ENCODE measurements at regions not wholly inside any gene's neighbourhood (a gene's known extent, or its start where the extent isn't known, plus 50 kb on each side); places are given as distances from the start of the nearest gene placed in this dataset.

DNA sequence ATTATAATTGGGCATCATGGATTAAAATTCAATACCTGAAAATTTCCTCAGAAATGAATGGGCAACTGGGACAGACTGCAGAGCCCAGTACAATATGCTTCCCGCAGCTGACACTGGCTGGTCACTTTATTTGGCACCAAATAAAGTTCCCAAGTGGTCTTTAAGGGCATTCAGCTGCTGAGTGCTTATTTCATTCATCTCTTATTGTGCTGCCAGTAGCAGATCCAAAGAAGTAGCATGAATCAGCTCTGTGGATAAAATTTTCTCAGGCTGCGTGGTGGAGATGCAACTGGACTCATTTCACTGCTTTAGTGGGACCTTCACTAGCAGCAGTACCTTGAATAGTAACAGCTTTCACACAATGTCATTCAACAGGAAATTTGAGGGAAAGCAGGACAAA is 226.3 kb upstream of the ADGRL2 start:
- Mint-ChIP-seq H3K27ac (ENCODE audit: unreplicated experiment) (no peak overlapping the region), H3K4me1 (ENCODE audit: low read depth, unreplicated experiment) (no peaks in the 10 kb centered on the region), H3K36me3 (ENCODE audit: insufficient read depth, unreplicated experiment) (no peaks in the 10 kb centered on the region), H3K27me3 (ENCODE audit: unreplicated experiment) (no peaks in the 10 kb centered on the region), H3K4me3 (ENCODE audit: low read depth, unreplicated experiment) (no peak overlapping the region), H3K9me3 (ENCODE audit: low read depth, unreplicated experiment) (no peaks in the 10 kb centered on the region)
- TF ChIP-seq CTCF (IDR thresholded peaks at IDR 0.05; ENCODE audit: unreplicated experiment), result no peak
- no TSS peak for BruUV-seq (replicated peaks)
- intact Hi-C loops (cut with micrococcal nuclease; ENCODE audit: unreplicated experiment), result no loop called here
- CTCF ChIA-PET, result no interaction called here
- DNase-seq, result no peak

GRCh38 chr1:81573458-81573857 is 227.3 kb upstream of the ADGRL2 start:
- intact Hi-C loops (cut with micrococcal nuclease; ENCODE audit: unreplicated experiment), result no loop called here
- H3K27ac Mint-ChIP-seq (ENCODE audit: unreplicated experiment), result no peak overlapping the region
- H3K9me3 Mint-ChIP-seq (ENCODE audit: low read depth, unreplicated experiment), result no peaks in the 10 kb centered on the region
- no peak overlapping the region for H3K4me3 Mint-ChIP-seq (ENCODE audit: low read depth, unreplicated experiment)
- no peak for DNase-seq
- no peaks in the 10 kb centered on the region for H3K4me1 Mint-ChIP-seq (ENCODE audit: low read depth, unreplicated experiment)
- no peak for TF ChIP-seq CTCF (IDR thresholded peaks at IDR 0.05; ENCODE audit: unreplicated experiment)
- CTCF ChIA-PET, result no interaction called here
- H3K27me3 Mint-ChIP-seq (ENCODE audit: unreplicated experiment), result no peaks in the 10 kb centered on the region
- no peaks in the 10 kb centered on the region for H3K36me3 Mint-ChIP-seq (ENCODE audit: insufficient read depth, unreplicated experiment)
- BruUV-seq (replicated peaks), result no TSS peak

DNA sequence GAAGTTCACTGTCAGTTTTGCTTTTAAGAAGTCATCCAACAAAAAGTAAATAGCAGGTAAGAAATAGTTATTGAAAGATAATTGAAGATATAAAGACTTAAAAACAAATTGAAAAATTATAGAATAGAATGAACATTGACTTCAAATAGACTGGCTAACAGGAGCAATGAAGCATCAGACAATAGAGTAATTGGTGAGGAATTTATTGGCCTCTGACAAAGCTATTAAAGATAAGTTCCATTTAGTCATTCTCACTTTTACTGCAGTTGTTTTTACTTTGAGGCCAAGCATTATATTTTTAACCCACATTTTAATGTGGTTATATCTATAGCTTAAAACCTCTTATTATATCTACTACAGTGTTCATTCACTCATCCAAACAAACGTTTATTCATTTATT is 228.8 kb upstream of the ADGRL2 start:
- Mint-ChIP-seq H3K4me3 (ENCODE audit: low read depth, unreplicated experiment) (no peak overlapping the region), H3K27me3 (ENCODE audit: unreplicated experiment) (no peaks in the 10 kb centered on the region), H3K4me1 (ENCODE audit: low read depth, unreplicated experiment) (no peaks in the 10 kb centered on the region), H3K9me3 (ENCODE audit: low read depth, unreplicated experiment) (no peaks in the 10 kb centered on the region), H3K36me3 (ENCODE audit: insufficient read depth, unreplicated experiment) (no peaks in the 10 kb centered on the region), H3K27ac (ENCODE audit: unreplicated experiment) (no peak overlapping the region)
- TF ChIP-seq CTCF (IDR thresholded peaks at IDR 0.05; ENCODE audit: unreplicated experiment), result no peak
- CTCF ChIA-PET, result no interaction called here
- no TSS peak for BruUV-seq (replicated peaks)
- no peak for DNase-seq
- intact Hi-C loops (cut with micrococcal nuclease; ENCODE audit: unreplicated experiment), result no loop called here

DNA sequence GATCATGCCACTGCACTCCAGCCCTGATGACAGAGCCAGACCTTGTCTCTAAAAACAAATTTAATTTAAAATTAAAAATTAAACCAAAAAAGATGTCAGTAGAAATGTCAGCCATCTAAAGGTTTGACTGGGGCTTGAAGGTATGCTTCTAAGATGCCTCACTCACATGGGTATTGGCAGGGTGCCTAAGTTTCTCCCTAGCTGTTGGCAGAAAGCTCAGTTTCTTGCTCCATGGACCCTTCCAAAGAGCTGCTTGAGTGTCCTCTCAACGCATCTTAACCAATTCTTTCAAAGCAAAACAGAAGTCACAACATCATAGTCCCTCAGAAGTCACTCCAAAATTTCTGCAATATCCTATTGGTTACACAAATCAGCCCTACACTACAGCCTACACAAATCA is 231.0 kb upstream of the ADGRL2 start:
- Mint-ChIP-seq H3K4me1 (ENCODE audit: low read depth, unreplicated experiment) (no peaks in the 10 kb centered on the region), H3K27ac (ENCODE audit: unreplicated experiment) (no peak overlapping the region), H3K36me3 (ENCODE audit: insufficient read depth, unreplicated experiment) (no peaks in the 10 kb centered on the region), H3K9me3 (ENCODE audit: low read depth, unreplicated experiment) (no peaks in the 10 kb centered on the region), H3K27me3 (ENCODE audit: unreplicated experiment) (no peaks in the 10 kb centered on the region), H3K4me3 (ENCODE audit: low read depth, unreplicated experiment) (no peak overlapping the region)
- intact Hi-C loops (cut with micrococcal nuclease; ENCODE audit: unreplicated experiment), result no loop called here
- no peak for DNase-seq
- CTCF ChIA-PET, result no interaction called here
- no peak for TF ChIP-seq CTCF (IDR thresholded peaks at IDR 0.05; ENCODE audit: unreplicated experiment)
- no TSS peak for BruUV-seq (replicated peaks)

DNA sequence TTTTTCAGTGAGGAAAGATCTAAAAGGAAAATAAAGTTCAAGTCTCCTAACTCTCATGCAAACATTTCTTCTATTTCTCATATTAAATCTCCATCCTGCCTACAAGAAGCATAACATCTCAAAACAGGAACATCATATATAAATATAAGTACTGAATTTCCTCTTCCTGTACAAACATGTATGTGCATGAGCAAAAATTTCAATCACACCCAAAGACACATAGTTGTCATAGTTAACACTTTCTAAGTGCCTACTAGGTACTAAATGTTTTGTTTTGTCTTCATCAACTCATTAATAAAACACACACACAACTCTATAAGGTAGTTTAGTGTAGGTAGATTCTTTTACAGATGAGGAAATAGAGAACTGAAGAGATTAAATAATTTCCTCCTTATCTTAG is 237.1 kb upstream of the ADGRL2 start:
- CTCF ChIA-PET, result no interaction called here
- Mint-ChIP-seq H3K36me3 (ENCODE audit: insufficient read depth, unreplicated experiment) (no peaks in the 10 kb centered on the region), H3K27ac (ENCODE audit: unreplicated experiment) (no peak overlapping the region), H3K4me3 (ENCODE audit: low read depth, unreplicated experiment) (no peak overlapping the region), H3K27me3 (ENCODE audit: unreplicated experiment) (no peaks in the 10 kb centered on the region), H3K9me3 (ENCODE audit: low read depth, unreplicated experiment) (no peaks in the 10 kb centered on the region), H3K4me1 (ENCODE audit: low read depth, unreplicated experiment) (no peaks in the 10 kb centered on the region)
- intact Hi-C loops (cut with micrococcal nuclease; ENCODE audit: unreplicated experiment), result no loop called here
- BruUV-seq (replicated peaks), result no TSS peak
- no peak for DNase-seq
- TF ChIP-seq CTCF (IDR thresholded peaks at IDR 0.05; ENCODE audit: unreplicated experiment), result no peak
